ENCODE measurements at regions not wholly inside any gene's neighbourhood (a gene's known extent, or its start where the extent isn't known, plus 50 kb on each side); places are given as distances from the start of the nearest gene placed in this dataset.

DNA sequence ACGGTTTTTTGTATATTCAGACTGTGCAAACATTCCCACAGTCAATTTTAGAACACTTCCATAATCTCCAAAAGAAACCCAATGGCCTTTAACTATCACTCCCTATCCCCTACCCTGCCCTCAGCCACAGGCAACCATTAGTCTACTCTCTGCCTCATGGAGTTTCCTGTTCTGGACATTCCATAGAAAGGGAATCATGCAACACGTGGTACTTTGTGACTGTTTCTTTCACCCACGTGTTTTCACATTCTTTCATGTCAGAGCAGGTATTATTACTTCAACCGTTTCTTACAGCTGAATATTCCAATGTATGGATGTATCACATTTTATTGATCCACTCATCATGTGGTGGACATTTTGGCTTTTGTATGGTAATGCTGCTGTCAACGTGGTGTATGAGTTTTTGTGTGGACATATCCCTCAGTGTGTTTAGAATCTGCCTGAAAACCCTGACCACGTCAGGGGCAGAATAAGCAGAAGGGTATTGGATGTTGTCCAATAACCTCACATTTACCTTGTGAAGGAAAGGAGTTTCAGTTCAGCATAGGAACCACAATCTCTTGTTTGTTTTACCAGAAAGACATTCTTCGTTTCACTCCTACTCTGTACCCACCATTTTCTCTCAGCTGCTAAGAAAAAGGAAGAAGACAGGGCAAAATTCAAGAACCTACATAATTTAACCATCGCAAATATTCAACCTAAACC is 107.5 kb upstream of the DYRK2 start:
- TF ChIP-seq, protein P1, sequence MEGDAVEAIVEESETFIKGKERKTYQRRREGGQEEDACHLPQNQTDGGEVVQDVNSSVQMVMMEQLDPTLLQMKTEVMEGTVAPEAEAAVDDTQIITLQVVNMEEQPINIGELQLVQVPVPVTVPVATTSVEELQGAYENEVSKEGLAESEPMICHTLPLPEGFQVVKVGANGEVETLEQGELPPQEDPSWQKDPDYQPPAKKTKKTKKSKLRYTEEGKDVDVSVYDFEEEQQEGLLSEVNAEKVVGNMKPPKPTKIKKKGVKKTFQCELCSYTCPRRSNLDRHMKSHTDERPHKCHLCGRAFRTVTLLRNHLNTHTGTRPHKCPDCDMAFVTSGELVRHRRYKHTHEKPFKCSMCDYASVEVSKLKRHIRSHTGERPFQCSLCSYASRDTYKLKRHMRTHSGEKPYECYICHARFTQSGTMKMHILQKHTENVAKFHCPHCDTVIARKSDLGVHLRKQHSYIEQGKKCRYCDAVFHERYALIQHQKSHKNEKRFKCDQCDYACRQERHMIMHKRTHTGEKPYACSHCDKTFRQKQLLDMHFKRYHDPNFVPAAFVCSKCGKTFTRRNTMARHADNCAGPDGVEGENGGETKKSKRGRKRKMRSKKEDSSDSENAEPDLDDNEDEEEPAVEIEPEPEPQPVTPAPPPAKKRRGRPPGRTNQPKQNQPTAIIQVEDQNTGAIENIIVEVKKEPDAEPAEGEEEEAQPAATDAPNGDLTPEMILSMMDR (conservative IDR thresholded peaks at IDR 0.05; ENCODE audit: low read depth, low read length) = no peak
- no peak for TF ChIP-seq POLR2A (IDR thresholded peaks at IDR 0.05; ENCODE audit: low read depth, low read length)
- TF ChIP-seq FOS (IDR thresholded peaks at IDR 0.05; ENCODE audit: low read depth, low read length) = no peak
- no peak for TF ChIP-seq MAFK (IDR thresholded peaks at IDR 0.05; ENCODE audit: low read depth, low read length)
- no peak for TF ChIP-seq MXI1 (IDR thresholded peaks at IDR 0.05; ENCODE audit: borderline replicate concordance, low read depth, low read length)
- TF ChIP-seq USF2 (IDR thresholded peaks at IDR 0.05; ENCODE audit: low read depth, low read length) = peak; percentile 69
- TF ChIP-seq, protein P2, sequence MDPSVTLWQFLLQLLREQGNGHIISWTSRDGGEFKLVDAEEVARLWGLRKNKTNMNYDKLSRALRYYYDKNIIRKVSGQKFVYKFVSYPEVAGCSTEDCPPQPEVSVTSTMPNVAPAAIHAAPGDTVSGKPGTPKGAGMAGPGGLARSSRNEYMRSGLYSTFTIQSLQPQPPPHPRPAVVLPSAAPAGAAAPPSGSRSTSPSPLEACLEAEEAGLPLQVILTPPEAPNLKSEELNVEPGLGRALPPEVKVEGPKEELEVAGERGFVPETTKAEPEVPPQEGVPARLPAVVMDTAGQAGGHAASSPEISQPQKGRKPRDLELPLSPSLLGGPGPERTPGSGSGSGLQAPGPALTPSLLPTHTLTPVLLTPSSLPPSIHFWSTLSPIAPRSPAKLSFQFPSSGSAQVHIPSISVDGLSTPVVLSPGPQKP (IDR thresholded peaks at IDR 0.05; ENCODE audit: borderline replicate concordance, low read depth, low read length) = no peak
- TF ChIP-seq BHLHE40 (IDR thresholded peaks at IDR 0.05; ENCODE audit: low read depth, low read length) = no peak
- TF ChIP-seq CEBPB (IDR thresholded peaks at IDR 0.05; ENCODE audit: low read depth, low read length) = no peak
- no peak for TF ChIP-seq RFX5 (IDR thresholded peaks at IDR 0.05; ENCODE audit: low read depth, low read length)
- no peak for TF ChIP-seq RAD21 (IDR thresholded peaks at IDR 0.05; ENCODE audit: low read length)
- TF ChIP-seq CHD1 (IDR thresholded peaks at IDR 0.05; ENCODE audit: low read depth, low read length) = no peak
